ENCODE measurements at regions not wholly inside any gene's neighbourhood (a gene's known extent, or its start where the extent isn't known, plus 50 kb on each side); places are given as distances from the start of the nearest gene placed in this dataset.

DNA sequence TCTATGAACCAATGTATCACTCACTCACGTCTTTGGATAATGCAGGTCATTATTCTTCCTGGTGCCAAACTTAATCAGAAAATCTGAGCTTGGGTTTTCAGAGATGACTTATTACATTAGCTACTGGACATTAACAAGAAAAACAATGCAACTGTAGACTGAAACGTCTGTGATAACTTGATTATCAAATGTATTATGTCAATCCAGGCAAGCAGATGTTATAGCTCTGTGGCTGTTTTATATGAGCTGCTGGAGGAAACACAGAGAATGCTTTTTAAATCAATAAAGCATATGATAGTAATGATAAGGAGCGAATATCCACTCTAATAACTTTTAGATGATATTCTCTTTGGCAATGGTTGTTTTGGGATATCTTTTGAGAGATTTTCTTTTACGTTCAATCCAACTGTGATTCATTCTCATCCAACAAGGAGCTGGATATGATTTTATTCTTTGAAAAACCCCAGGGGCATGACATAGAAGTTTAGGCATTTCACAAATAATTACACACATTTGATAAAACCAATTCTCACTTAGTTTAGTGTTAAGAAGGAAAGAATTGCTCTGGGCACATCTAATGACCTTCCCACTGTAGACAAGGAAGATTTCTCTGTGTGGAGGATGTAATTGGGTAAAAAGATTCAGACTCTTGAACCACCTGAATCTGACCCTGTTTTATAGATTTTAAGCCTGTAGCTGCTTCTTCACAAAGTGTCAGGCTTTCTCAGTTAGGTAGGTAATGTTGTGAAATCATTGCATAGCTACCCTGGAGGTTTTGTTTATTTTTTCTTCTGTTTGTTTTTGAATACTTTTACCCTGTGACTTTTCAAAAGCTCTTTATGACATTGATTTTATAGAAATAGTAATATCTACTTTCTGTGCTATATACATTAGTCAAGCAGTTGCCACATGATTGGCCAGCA is 1124.7 kb downstream of the DNAJB9 start:
- intact Hi-C loops (cut with DNase I) = no loop called here
- ATAC-seq = no peak
- 47 to 62% (median 53%) methylated on average over 4 of the region's 4 CpGs for WGBS, 3 donors

DNA sequence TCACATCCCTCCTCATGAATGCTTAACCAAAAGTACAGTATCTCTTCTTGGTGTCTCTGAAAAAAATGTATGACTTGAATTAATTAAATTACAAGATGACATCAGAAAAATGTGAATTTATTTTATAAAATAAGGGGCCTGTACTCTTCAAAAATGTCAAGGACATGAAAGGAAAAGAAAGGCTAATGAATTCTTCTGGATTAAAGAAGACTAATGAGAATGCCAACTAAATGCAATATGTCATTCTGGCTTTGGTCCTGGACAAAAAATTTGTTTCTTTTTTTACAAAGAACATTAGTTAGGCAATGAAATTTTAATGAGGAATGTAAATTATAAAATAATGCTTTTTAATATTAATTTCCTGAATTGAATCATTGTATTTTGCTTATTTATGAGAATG is 1125.7 kb downstream of the DNAJB9 start:
- H3K4me3 ChIP-seq = no peak overlapping the region
- ATAC-seq = no peak
- TF ChIP-seq, protein P1, sequence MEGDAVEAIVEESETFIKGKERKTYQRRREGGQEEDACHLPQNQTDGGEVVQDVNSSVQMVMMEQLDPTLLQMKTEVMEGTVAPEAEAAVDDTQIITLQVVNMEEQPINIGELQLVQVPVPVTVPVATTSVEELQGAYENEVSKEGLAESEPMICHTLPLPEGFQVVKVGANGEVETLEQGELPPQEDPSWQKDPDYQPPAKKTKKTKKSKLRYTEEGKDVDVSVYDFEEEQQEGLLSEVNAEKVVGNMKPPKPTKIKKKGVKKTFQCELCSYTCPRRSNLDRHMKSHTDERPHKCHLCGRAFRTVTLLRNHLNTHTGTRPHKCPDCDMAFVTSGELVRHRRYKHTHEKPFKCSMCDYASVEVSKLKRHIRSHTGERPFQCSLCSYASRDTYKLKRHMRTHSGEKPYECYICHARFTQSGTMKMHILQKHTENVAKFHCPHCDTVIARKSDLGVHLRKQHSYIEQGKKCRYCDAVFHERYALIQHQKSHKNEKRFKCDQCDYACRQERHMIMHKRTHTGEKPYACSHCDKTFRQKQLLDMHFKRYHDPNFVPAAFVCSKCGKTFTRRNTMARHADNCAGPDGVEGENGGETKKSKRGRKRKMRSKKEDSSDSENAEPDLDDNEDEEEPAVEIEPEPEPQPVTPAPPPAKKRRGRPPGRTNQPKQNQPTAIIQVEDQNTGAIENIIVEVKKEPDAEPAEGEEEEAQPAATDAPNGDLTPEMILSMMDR (IDR thresholded peaks at IDR 0.05) = no peak
- no peak overlapping the region for H3K27ac ChIP-seq
- DNase-seq = no peak
- H3K9me3 ChIP-seq = no peaks in the 10 kb centered on the region
- no peaks in the 10 kb centered on the region for H3K27me3 ChIP-seq (ENCODE audit: insufficient read depth in 3 of 3, low read length in 2 of 3)
- intact Hi-C loops (cut with DNase I) = no loop called here
- H3K36me3 ChIP-seq (ENCODE audit: insufficient read depth in 1 of 2, low read depth in 1 of 2) = no peaks in the 10 kb centered on the region
- H3K4me1 ChIP-seq = no peaks in the 10 kb centered on the region

More for the DNA sequence above, 1124.7 kb downstream of the DNAJB9 start:
- TF ChIP-seq, protein P1 (IDR thresholded peaks at IDR 0.05) = no peak
- H3K36me3 ChIP-seq (ENCODE audit: insufficient read depth in 1 of 2, low read depth in 1 of 2) = no peaks in the 10 kb centered on the region
- H3K27ac ChIP-seq = no peak overlapping the region
- H3K9me3 ChIP-seq = no peaks in the 10 kb centered on the region
- H3K27me3 ChIP-seq (ENCODE audit: insufficient read depth in 3 of 3, low read length in 2 of 3) = no peaks in the 10 kb centered on the region
- no peak for DNase-seq
- no peaks in the 10 kb centered on the region for H3K4me1 ChIP-seq
- H3K4me3 ChIP-seq = no peak overlapping the region

DNA sequence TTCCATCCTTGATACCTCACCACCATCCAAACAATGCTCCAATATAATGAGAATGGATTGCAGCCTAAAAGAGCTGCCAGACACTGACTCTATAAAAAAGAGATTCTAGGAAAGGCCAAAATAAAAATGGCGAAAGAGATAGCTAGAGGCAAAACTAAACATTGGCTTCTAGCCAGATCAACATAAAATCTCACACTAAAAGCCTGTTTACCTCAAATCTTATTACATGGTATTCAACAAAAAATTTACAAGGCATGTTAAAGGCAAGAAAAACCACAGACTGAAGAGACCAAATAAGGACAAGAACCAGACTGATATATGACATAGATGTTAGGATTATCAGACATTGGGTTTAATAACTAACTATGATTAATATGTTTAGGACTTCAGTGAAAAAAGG is 1127.0 kb downstream of the DNAJB9 start:
- no peaks in the 10 kb centered on the region for H3K36me3 ChIP-seq (ENCODE audit: insufficient read depth in 1 of 2, low read depth in 1 of 2)
- 92 to 96% (median 92%) methylated on average over 1 of the region's 1 CpG for WGBS, 3 donors
- TF ChIP-seq, protein P1 (IDR thresholded peaks at IDR 0.05) = no peak
- no peaks in the 10 kb centered on the region for H3K4me1 ChIP-seq
- H3K9me3 ChIP-seq = no peaks in the 10 kb centered on the region
- H3K27ac ChIP-seq = no peak overlapping the region
- H3K4me3 ChIP-seq = no peak overlapping the region
- H3K27me3 ChIP-seq (ENCODE audit: insufficient read depth in 3 of 3, low read length in 2 of 3) = no peaks in the 10 kb centered on the region
- intact Hi-C loops (cut with DNase I) = no loop called here
- no peak for DNase-seq
- no peak for ATAC-seq

DNA sequence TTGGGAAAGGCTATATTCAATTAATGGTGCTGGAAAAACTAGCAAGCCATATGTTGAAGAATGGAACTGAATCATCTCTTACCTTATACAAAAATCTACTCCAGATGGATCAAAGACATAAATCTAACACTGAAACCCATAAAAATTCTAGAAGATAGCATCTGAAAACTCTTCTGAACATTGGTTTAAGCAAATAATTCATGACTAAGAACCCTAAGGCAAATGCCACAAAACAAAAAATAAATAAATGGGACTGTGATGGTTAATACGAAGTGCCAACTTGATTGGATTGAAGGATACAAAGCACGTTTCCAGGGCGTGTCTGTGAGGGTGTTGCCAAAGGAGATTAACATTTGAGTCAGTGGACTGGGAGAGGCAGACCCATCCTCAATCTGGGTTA is 1130.0 kb downstream of the DNAJB9 start:
- WGBS, 3 donors = 81 to 82% (median 82%) methylated on average over 3 of the region's 3 CpGs
- TF ChIP-seq, protein P1 (IDR thresholded peaks at IDR 0.05) = no peak
- no peaks in the 10 kb centered on the region for H3K27me3 ChIP-seq (ENCODE audit: insufficient read depth in 3 of 3, low read length in 2 of 3)
- intact Hi-C loops (cut with DNase I) = no loop called here
- no peaks in the 10 kb centered on the region for H3K9me3 ChIP-seq
- no peaks in the 10 kb centered on the region for H3K4me1 ChIP-seq
- DNase-seq (no peak), ATAC-seq (no peak)
- H3K36me3 ChIP-seq (ENCODE audit: insufficient read depth in 1 of 2, low read depth in 1 of 2) = no peaks in the 10 kb centered on the region
- no peak overlapping the region for H3K27ac ChIP-seq
- no peak overlapping the region for H3K4me3 ChIP-seq
